A673 (cell line): ENCODE measurements at regions not wholly inside any gene's neighbourhood (a gene's known extent, or its start where the extent isn't known, plus 50 kb on each side); places are given as distances from the start of the nearest gene placed in this dataset.
"Not testable (repeated sequence)": the region's sequence is repeated elsewhere in the genome, so short reads cannot be mapped to it uniquely, and the experiment has no call there.

Experiments
- BruUV-seq: library from RNA; stranded (reverse); fragments of 400-500 nt; replicated peaks from 2 replicates; lab custom pipeline; 2021; lab: Mats Ljungman, UMichigan
- CTCF ChIA-PET: fragments of 300-600 bp; sonication (Branson Sonifier 250); formaldehyde crosslinking; loops from one replicate; lab custom pipeline; 2022; ENCODE audit warnings: antibody characterized with exemption; lab: Charles Lee
- POLR2A ChIA-PET: fragments of 300-600 bp; sonication (Branson Sonifier 250); formaldehyde crosslinking; loops from one replicate; lab custom pipeline; 2022; ENCODE audit warnings: antibody characterized with exemption; ENCODE audit not compliant: low non-redundant PET; lab: Charles Lee
- DNase-seq: peaks from one replicate; pipeline ENCODE4 v3.0.0-alpha.2; 2015; ENCODE audit warnings: low spot score
- H3K27ac ChIP-seq: fragments of 200-600 bp; sonication (generic); 2 replicates; pipeline ENCODE4 v1.5.1; 2016; ENCODE audit warnings: mixed run types, low read depth, mild to moderate bottlenecking, mixed read lengths, antibody characterized with exemption, low read length; ENCODE audit not compliant: poor library complexity, severe bottlenecking
- H3K27me3 ChIP-seq: fragments of 200-600 bp; sonication (generic); replicated peaks from 2 replicates; pipeline ENCODE4 v1.6.1; 2017; ENCODE audit warnings: mixed run types, low read depth, mild to moderate bottlenecking, mixed read lengths, antibody characterized with exemption, low read length; ENCODE audit not compliant: insufficient read depth, poor library complexity
- H3K36me3 ChIP-seq: fragments of 200-600 bp; sonication (generic); 2 replicates; pipeline ENCODE4 v1.6.1; 2016; ENCODE audit warnings: mixed run types, mild to moderate bottlenecking, mixed read lengths, antibody characterized with exemption, low read length; ENCODE audit not compliant: insufficient read depth, poor library complexity, severe bottlenecking
- H3K4me1 ChIP-seq: fragments of 200-600 bp; sonication (generic); 2 replicates; pipeline ENCODE4 v1.6.1; 2017; ENCODE audit warnings: mixed run types, mild to moderate bottlenecking, mixed read lengths, antibody characterized with exemption, low read length; ENCODE audit not compliant: insufficient read depth, poor library complexity, severe bottlenecking
- H3K4me3 ChIP-seq: fragments of 200-600 bp; sonication (generic); 2 replicates; pipeline ENCODE4 v1.5.1; 2016; ENCODE audit warnings: low read depth, mixed run types, mild to moderate bottlenecking, mixed read lengths, low read length; ENCODE audit not compliant: poor library complexity, severe bottlenecking
- H3K9me3 ChIP-seq: fragments of 200-600 bp; sonication (generic); 2 replicates; pipeline ENCODE4 v1.6.1; 2016; ENCODE audit warnings: mixed run types, low read depth, mild to moderate bottlenecking, mixed read lengths, antibody characterized with exemption, low read length; ENCODE audit not compliant: poor library complexity, severe bottlenecking
- EZH2 ChIP-seq: fragments of 200-600 bp; sonication (generic); IDR thresholded peaks from 2 replicates; pipeline ENCODE4 v1.6.1; 2017; ENCODE audit warnings: borderline replicate concordance, low read depth, mild to moderate bottlenecking, mixed read lengths, antibody characterized with exemption, low read length; ENCODE audit not compliant: poor library complexity, severe bottlenecking
- intact Hi-C: fragments of 100-400 bp; cut with micrococcal nuclease; formaldehyde crosslinking; loops from one replicate; pipeline ENCODE4 v1.10.0; 2022; ENCODE audit not compliant: unreplicated experiment
- TF ChIP-seq, protein P1 (sequence below): fragments of 300-800, 200-600 bp; sonication (generic); conservative IDR thresholded peaks from 2 replicates; pipeline ENCODE4 v1.5.1; 2017; ENCODE audit warnings: low read depth, mild to moderate bottlenecking, antibody characterized with exemption, low read length, moderate library complexity, mixed read lengths

DNA sequence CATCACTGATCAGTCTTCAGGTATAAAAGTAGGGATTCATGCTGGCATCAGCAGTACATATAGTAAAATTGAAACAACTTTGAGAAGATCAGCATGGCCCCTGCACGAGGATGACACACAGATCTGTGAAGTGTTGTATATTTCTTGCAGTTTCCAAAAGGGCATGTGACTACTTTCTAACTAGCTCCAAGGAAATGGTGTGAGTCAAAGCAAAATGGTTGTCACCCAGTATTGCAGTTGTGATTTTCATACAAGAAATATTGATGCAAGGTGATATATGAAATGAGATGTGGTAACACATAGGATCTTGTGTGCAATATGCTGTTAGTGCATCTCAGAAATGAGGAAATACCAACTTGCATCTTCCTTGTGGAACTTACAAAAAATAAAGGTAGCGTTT lies 74.5 kb upstream of the ACBD5 start:
- DNase-seq, BruUV-seq, CTCF ChIA-PET: not testable (repeated sequence)

DNA sequence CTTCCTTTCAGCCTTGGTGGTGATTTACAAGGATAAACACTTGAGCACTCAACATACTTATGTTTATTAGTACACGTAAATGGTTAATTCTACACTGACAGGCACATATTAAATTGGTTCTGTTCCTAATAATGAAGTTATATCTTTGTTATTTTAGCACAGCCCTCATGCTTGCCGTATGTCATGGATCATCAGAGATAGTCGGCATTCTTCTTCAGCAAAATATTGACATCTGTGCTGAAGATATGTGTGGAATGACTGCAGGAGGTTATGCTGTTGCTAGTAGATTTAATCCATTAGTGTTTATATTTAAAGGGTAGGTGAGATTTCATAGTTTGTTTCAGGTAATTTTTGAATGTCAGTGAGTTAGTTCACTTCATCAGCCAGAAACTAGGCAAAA lies 73.0 kb upstream of the ACBD5 start:
- H3K4me1 ChIP-seq, H3K27ac ChIP-seq, intact Hi-C loops, H3K4me3 ChIP-seq, DNase-seq, BruUV-seq, H3K36me3 ChIP-seq, H3K27me3 ChIP-seq, POLR2A ChIA-PET, H3K9me3 ChIP-seq, CTCF ChIA-PET: not testable (repeated sequence)

More for the DNA sequence above, 74.5 kb upstream of the ACBD5 start:
- POLR2A ChIA-PET, H3K36me3 ChIP-seq, H3K27ac ChIP-seq, H3K4me1 ChIP-seq, H3K4me3 ChIP-seq, H3K9me3 ChIP-seq: not testable (repeated sequence)
- H3K27me3 ChIP-seq = peaks cover 14% of the 10 kb centered on the region
- intact Hi-C loops = loop anchor here (5.0 kb wide), 1 partner anchor 688 kb away; no protein-coding TSS in a partner anchor

DNA sequence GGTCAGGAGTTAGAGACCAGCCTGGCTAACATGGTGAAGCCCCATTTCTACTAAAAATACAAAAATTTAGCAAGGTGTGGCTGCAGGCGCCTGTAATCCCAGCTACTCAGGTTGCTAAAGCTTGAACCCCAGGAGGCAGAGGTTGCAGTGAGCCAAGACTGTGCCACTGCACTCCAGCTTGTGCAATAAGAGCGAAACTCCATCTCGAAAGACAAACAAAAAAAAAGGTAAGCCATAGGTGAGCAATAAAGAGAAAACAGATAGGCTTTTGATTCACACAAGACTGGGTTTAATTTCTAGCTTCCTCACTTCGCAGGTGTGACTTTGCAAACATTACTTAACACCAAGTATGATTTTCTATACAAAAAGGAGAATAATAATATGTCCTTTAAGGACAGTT lies 72.3 kb upstream of the ACBD5 start:
- H3K36me3 ChIP-seq = no peaks in the 10 kb centered on the region
- intact Hi-C loops = no loop called here
- ChIA-PET POLR2A (no interaction called here), CTCF (no interaction called here)
- H3K4me1 ChIP-seq = no peaks in the 10 kb centered on the region
- DNase-seq = no peak
- no peaks in the 10 kb centered on the region for H3K9me3 ChIP-seq
- TF ChIP-seq EZH2 = no peak
- TF ChIP-seq, protein P1, sequence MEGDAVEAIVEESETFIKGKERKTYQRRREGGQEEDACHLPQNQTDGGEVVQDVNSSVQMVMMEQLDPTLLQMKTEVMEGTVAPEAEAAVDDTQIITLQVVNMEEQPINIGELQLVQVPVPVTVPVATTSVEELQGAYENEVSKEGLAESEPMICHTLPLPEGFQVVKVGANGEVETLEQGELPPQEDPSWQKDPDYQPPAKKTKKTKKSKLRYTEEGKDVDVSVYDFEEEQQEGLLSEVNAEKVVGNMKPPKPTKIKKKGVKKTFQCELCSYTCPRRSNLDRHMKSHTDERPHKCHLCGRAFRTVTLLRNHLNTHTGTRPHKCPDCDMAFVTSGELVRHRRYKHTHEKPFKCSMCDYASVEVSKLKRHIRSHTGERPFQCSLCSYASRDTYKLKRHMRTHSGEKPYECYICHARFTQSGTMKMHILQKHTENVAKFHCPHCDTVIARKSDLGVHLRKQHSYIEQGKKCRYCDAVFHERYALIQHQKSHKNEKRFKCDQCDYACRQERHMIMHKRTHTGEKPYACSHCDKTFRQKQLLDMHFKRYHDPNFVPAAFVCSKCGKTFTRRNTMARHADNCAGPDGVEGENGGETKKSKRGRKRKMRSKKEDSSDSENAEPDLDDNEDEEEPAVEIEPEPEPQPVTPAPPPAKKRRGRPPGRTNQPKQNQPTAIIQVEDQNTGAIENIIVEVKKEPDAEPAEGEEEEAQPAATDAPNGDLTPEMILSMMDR = no peak
- no peak overlapping the region for H3K27ac ChIP-seq
- no peak overlapping the region for H3K4me3 ChIP-seq
- no TSS peak for BruUV-seq
- H3K27me3 ChIP-seq = peaks cover under 1% of the 10 kb centered on the region

DNA sequence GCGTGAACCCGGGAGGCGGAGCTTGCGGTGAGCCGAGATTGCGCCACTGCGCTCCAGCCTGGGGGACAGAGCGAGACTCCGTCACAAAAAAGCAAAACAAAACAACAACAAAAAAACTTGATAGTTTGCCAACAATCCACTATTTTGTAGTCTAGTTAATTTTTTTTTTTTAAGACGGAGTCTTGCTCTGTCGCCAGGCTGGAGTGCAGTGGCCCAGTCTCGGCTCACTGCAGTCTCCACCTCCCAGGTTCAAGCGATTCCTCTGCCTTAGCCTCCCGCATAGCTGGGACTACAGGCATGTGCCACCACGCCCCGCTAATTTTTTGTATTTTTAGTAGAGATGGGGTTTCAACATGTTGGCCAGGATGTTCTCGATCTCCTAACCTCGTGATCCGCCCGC lies 71.2 kb upstream of the ACBD5 start:
- intact Hi-C loops = not testable (repeated sequence)

DNA sequence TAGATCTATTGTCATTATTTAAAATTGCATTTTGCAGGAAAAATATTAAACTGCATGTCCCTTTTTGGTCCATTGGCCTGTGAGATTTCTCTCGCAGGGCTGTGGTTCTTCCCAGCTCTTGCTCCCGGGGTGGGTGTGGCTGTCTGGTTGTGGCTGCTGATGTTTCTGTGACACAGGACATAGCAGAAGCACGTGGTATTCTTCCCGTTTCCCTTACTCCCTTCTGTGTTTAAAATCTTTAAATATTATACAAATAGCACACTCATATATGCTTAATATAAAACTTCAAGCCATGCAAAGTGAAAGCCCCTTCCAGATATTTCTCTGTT lies 57.9 kb upstream of the ACBD5 start:
- POLR2A ChIA-PET, H3K4me3 ChIP-seq, CTCF ChIA-PET, H3K4me1 ChIP-seq, BruUV-seq, H3K27ac ChIP-seq, H3K27me3 ChIP-seq, intact Hi-C loops, DNase-seq, H3K36me3 ChIP-seq, H3K9me3 ChIP-seq: not testable (repeated sequence)

More for the DNA sequence above, 71.2 kb upstream of the ACBD5 start:
- BruUV-seq, H3K9me3 ChIP-seq, CTCF ChIA-PET, H3K27me3 ChIP-seq, H3K4me3 ChIP-seq, H3K27ac ChIP-seq, POLR2A ChIA-PET, H3K36me3 ChIP-seq, H3K4me1 ChIP-seq, DNase-seq: not testable (repeated sequence)
